HG03565 (cell line): ENCODE measurements at regions not wholly inside any gene's neighbourhood (a gene's known extent, or its start where the extent isn't known, plus 50 kb on each side); places are given as distances from the start of the nearest gene placed in this dataset.
"Not testable (repeated sequence)": the region's sequence is repeated elsewhere in the genome, so short reads cannot be mapped to it uniquely, and the experiment has no call there.

Experiments
- ATAC-seq: cut with Tn5 transposase; IDR thresholded peaks from one replicate; pipeline ENCODE4 v1.9.1; 2021; ENCODE audit warnings: mild to moderate bottlenecking, moderate library complexity; ENCODE audit not compliant: unreplicated experiment

DNA sequence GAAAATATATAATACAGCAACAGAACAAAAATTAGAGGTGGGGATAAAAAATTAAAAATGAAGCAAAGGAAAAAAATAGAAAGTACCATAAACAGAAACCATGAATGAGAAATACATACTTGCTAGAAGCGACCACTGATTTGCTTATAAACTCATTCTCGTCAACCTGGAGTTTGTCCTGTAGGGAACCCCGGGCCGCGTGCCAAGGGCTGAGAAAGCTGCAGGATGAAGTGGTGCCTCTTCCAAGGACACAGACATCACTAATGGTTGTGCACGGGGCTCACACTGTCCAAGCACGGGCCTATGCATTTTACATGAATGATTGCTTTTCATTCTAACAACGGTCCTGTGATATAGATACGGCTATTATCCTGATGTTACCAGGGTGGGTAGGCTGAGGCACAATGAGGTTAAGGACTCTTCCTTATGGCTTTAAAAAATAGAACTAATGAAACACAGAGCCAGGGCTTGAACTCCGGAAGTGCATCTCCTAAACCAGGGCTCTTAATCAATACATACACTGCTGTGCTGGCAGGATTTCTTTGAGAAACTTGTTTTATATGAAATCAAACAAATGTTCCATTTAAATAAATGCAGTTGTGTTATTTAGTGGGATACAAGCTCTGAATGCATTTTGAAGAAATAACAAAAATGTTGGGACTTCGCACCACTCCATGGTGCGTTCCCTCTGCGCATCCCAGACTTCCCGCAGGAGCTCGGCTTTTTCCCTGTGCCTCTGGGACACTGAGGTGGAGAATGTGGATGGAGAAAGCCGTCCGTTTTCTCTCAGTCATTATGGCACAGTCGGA, 113.9 kb upstream of the PHACTR3 start:
- not testable (repeated sequence) for ATAC-seq

DNA sequence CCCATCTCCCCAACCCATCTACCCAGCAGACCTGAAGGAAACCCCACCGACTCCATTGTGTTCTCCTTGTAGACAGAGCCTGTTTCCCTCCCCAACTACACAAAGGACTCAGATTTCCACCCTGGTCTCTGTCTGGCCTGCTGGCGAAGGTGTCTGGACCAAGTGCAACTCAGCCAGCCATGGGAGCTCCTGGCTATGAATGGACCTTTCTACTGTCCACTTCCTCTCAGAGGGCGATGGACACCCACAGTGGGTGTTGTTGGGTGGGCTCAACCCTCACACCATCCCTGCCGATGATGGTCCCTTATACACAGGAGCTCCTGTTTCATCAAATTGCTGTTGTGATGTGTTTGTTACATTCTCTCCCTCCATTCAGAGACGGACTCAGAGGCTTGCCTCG, 112.5 kb upstream of the PHACTR3 start:
- ATAC-seq = no peak

DNA sequence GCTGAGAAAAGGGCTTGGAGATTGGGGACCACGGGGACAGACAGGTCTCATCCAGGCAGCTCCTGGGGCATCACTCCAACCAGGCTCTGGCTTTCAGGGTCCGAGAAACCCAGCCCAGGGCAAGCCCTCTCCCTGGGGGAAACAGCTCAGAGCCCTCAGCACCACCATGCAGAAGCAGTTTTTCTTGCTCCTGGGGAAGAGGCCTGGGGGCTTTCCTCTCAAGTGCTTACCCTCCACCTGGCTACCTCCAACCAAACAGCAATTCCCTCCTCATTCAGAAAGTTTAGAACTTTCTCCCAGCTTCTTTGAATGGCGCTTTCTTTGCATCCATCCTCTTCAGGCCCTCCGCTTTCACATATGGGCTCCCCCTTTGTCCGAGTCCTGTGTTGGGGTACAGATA, 110.4 kb upstream of the PHACTR3 start:
- no peak for ATAC-seq

DNA sequence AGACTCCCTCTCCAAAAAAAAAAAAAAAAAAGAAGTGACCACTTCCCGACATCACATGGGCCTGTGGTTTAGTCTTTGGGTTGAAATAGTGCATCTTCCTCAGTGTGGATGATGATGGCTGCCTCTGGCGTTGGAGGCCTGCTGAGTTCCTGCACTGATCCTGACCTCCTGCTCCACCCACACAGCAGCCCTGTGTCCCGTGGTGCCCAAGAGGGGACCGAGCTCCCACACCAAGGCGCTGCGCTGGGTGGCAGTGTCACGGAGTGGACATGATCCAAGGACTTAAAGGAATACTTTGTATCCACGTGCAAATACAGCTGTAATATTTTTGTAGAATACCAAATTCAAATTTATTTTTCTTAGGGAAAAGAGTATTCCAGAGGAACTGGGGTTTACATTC, 109.2 kb upstream of the PHACTR3 start:
- no peak for ATAC-seq

DNA sequence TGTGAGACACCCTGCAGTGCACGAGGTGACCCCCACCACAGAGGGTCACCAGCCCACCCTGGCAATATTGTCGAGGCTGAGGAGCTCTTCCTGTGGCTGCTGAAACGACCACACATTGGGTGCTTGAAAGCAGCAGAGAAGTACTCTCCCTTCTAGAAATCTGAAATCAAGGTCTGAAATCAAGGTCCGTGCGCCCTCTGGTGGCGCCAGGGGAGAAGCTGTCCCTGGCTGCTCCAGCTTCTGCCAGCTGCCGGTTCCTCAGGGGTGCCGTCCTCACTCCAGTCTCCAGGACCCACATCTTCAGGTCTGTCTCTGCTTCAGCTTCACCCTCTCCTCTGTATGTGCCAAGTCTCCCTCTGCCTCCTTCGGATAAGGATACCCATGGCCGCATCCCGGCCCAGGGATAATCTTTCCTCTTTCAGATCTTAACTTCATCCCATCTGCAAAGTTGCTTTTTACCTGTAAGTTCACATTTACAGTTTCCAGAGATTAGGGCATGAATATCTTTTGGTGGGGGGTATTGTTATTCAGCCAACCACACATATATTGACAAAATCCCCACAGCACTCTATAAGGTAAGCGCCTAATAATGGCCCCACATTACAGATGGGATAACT, 108.3 kb upstream of the PHACTR3 start:
- peak; percentile 46 for ATAC-seq

DNA sequence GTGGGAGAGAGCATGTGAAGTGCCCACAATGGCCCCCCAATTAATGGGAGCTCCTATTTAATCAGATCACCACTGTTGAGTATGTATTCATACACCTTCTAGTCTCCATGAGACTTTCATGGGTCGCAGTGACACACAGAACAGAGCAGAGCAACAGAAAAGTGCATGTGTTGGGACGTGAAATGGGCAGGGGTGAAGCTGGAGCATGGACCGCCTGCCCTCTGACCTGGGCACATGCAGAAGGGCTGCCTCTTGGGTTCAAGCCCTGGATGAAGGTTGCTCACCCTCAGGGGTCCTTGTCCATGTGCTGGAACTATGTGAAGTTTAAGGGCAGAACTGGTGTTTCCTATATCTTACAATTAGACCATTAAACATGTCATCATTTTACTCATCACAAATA, 106.0 kb upstream of the PHACTR3 start:
- ATAC-seq = no peak

DNA sequence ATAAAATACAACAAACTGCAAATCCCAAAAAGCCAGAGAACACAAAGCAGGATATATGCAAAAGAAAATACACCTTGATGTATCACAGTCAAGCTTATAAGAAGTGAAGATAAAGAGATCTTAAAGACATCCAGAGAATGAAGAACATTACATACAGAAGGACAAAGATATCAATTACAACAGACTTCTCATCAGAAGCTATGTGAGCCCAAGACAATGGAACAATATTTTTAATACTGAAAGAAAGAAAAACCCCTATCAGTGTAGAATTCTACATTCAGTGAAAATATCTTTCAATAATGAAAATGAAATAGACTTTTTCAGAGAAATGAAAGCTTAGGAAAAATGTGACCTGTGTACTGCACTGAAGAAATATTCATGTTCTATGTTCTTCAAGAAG, 104.5 kb upstream of the PHACTR3 start:
- no peak for ATAC-seq

DNA sequence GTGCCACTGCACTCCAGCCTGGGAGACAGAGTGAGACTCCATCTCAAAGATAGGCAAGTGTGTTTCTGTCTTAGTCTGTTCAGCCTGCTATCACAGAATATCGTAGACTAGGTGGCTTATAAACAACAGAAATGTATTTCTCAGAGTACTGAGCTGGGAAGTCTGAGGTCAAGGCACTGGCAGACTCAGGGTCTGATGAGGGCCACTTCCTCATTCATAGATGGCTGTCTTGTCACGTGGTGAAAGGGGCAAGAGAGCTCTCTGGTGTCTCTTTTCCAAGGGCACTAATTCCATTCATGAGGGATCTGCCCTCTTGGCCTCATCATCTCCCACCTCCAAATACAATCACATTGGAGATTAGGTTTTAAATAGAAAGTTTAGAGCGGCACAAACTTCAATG, 95.6 kb upstream of the PHACTR3 start:
- ATAC-seq = no peak

DNA sequence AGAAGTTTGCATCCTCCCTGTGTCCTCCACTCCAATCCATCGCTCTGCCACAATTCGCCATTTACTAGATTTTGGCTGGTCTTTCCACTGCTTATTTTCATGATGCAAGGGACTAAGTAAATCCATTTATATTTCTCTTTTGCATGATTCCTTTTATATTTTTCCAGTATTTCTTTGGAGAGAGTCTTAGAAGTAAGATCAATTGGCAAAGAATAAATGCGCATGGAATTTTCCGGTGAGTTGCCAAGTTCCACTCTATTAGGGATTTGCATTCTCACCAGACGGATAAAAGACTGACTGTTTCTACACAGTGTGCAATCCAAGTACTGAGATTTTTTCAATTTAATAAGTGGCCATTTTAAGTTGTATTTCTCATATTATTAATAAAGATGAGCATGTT, 91.7 kb upstream of the PHACTR3 start:
- ATAC-seq = no peak

DNA sequence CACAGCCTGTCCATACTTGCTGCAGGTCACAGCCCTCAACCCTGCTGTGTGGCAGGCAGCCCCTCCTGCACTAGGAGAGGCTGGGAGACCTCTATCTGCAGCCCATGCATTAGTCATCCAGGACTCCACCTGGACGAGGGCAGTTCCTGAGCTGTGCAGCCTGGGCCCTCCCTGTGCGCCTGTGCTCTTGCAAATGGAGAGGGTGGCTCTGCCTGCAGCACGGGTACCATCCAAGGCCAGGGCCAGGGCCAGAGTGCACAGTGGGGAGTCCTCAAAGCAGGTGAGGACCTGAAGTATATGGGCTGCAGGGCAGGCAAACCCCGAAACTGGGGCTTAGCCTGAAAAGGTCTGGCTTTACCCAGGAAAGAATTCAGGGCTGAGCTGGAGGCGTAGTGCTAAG, 89.8 kb upstream of the PHACTR3 start:
- no peak for ATAC-seq

DNA sequence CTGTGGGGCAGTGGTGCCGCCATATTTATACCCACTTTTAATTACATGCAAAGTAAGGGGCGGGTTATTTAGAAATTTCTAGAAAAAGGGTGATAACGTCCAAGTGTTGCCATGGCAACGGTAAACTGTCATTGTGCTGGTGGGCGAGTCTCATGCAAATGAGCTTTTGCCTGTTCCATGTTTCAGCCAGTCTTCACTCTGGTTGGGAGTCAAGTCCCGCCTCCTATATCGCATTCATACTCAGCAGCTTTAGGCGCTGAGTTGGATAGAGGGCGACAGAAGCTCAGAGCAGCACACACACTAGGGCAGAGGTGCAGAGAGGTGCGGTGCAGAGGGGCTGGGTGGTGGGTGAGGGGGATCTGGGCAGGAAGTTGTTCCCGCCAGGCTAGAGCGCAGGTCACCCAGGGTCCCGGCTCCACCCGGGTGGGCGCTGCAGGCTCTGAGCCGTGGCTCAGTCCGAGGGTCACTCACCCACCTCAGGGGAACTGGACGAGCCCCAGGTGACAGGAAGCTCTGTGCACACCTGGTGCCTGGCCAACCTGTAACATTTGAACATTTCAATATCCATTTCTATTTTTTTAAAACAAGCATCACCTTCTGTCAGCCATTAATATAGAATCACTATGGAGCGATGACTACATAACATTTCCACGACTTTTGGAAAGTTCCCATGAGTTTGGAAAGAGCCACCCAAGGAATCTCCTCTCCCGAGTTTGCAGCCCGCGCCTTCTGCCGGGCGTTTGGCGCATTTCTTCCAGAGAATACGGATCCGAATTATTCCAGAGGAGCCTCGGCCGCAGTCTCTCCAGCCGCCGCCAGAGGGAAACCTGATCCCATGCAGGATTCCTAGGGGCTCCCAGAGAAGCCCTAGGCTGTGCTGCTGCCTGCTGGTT, 89.1 kb upstream of the PHACTR3 start:
- ATAC-seq = no peak

DNA sequence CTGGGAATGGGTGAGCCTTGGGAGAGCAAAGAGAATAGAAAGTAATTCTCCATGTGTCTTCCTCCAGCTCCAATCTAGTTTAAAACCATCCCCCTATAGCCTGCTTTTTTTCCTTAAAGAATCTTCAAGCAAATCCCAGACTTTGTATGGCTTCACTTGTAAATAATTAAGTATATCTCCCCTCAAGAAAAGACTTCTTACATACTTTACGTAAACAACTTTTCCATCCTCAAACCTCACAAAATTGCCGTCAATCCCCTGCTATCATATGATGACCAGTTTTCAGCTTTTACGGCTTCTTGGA, 88.5 kb upstream of the PHACTR3 start:
- no peak for ATAC-seq

DNA sequence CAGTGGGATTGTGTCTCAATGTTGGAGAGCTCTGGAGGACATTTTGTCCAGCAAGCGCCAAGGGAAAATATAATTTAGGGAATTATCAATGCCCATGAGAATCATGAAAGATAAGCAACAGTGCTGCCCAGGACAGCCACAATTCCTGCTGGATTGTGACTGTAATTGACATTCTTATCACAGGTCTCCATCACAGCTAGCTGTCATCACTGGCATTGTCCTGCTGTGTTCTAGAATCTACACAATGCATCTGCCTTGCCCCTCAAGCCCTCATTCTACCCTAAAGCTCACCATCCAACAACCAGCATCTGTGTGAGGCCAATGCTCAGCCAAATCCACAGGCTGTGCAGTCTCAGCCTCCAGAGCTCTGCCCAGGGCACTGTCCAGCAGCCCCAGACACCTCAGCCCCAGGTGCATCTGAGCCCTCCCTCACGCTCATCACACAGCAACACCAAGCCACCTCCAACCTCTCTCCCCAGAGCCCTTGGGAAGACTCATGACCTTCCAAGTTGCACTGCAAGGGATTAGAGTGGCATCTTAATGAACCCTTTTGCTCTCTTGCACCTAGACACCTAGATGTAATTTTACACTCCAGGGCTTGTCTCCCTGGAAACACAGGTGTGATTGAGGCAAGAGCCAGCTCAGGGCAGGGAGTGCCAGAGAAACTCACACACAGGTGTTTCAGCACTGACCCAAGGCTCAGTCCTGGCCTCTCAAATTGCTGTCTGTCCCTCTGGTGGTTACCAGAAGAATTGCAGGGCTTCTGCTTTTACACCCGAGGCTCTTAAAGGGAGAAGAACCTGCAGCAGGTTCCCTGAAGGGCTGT, 85.2 kb upstream of the PHACTR3 start:
- peak; percentile 70 for ATAC-seq

DNA sequence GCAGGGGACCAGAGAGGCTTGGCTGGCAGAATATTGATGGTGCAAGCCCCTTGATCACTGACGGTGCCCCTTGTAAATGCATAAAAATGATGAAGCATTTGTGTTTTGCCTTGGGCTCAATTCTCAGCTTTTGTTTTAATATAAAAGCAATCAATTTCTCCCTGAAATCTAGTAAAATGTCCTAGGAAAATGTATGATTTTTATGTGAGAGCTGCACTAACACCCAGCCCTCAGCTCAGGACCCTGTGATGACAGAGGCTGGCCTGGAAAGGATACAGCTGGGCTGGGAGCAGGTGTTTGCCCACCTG, 84.7 kb upstream of the PHACTR3 start:
- no peak for ATAC-seq

DNA sequence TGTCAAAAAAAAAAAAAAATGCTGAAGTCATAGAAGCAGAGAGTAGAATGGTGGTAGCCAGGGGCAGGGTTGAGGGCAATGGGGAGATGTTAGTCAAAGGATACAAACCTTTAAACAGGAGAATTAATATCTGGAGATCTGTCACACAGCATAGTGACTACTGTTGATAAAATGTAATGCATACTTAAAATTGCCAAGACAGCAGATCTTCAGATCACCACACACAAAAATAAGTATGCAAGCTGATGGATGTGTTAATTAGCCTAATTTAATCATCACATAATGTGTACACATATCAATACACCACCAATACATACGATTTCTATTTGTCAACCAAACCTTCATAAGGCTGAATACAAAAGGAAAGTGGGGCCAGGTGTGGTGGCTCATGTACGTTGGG, 83.5 kb upstream of the PHACTR3 start:
- ATAC-seq = no peak

DNA sequence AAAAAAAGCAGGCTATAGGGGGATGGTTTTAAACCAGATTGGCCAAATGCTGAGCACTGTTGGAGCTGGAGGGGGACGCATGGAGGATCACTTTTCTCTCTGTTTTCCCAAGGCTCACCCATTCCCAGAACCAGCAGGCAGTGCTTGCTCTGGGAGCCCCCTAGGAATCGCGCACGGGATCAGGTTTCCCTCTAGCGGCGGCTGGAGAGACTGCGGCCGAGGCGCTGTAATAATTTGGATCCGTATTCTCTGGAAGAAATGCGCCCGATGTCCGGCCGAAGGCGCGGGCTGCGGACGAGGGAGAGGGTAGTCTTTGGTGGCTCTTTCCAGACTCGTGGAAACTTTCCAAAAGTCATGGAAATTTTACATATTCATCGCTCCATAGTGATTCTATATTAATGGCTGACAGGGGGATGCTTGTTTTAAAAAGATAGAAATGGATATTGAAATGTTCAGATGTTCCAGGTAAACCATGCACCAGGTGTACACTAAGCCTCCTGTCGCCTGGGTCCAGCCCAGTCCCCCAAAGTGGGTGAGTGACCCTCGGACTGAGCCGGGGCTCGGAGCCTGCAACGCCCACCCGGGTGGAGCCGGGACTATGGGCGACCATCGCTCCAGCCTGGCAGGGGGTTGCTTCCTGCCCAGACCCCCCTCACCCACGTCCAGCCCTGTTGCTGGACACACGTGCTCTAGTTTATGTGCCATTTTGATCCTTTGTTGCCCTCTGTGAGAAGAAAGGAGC, 78.7 kb upstream of the PHACTR3 start:
- ATAC-seq = no peak

DNA sequence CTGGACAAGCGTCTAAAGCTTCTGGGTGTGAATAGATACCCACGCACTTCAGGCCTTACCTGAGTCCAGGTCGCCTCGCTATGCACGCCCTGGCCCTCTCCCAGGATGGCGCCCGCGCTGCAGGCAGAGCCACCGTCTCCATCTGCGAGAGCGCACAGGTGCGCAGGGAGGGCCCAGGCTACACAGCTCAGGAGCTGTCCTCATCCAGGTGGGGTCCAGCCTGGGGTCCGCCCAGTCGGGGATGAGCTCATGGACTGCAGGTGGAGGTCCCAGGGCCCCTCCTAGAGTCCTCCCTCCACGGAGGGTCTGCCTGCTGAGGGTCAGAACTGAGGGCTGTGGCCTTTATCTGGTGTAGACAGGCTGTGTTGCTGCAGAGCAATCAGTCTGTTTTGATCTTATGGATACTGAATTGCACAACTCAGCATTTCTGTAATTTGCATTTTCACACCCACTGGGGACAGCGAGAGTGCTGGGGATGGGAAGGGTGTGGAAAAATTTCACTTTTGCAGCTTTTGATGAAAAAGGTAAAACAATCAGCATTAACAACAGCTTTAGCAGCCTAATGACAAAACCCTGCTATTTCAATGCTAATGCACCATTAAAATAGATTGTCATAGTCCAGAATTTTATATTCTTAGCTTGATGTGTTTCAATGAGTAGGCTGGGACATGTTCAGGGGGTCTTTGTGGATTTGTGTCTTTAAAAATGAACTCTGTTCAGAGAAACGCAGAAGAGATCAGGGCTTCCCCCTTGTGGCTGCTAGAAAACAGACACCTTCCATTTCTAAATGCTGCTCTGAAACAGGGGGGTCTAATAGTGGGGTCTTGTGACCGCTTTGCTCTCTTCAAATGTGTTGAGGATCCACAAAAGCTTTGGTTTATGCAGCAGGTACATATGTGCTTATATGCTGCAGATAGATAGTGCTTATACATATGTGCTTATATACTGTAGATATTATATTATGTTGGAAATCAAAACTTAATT, 77.8 kb upstream of the PHACTR3 start:
- no peak for ATAC-seq

DNA sequence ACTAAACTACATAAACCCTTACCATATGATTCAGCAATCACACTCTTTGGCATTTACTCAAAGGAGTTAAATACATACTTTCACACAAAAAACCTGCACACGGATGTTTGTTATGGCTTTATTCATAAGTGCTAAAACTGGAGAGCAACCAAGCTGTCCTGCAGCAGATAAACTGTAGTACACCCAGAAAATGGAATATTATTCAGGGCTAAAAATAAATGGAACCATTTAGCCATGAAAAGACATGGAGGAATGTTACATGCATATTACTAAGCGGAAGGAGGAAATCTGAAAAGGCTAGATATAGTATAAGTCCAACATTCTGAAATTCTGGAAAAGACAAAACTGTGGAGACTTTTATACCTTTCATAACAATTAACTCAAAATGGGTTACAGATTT, 73.6 kb upstream of the PHACTR3 start:
- no peak for ATAC-seq

DNA sequence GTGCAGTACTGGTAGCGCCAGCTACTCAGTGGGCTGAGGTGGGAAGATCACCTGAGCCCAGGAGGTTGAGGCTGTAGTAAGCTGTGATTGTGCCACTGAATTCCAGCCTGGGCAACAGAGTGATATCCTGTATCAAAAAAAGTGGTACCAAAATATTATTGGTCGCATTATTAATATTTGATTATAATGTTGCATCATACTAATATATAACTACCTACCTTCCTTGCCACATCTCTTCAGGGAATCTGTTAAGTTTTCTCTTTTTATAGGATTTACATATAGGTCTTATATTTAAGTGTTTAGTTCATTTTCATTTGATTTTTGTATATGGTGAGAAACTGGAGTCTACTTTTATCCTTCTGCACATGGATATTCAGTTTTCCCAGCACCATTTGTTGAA, 66.3 kb upstream of the PHACTR3 start:
- ATAC-seq = no peak
